AG04450 (cell line): ENCODE measurements at regions not wholly inside any gene's neighbourhood (a gene's known extent, or its start where the extent isn't known, plus 50 kb on each side); places are given as distances from the start of the nearest gene placed in this dataset.
A peak's percentile ranks its signal among the peaks of the same experiment; 100 is the strongest.
"Not testable (repeated sequence)": the region's sequence is repeated elsewhere in the genome, so short reads cannot be mapped to it uniquely, and the experiment has no call there.

Experiments
- CTCF ChIA-PET: fragments of 300-600, 350-600 bp; formaldehyde crosslinking; extraction: SDS; loops from one replicate; lab custom pipeline; 2022; ENCODE audit warnings: antibody characterized with exemption, inconsistent platforms; lab: Charles Lee
- POLR2A ChIA-PET: fragments of 350-600 bp; formaldehyde crosslinking; extraction: SDS; loops from one replicate; lab custom pipeline; 2021; ENCODE audit warnings: antibody characterized with exemption, inconsistent platforms; lab: Yijun Ruan, JAX
- DNase-seq: peaks from one replicate; pipeline ENCODE4 v3.0.0-alpha.2; 2011; ENCODE audit warnings: low read depth, low spot score
- H3K27ac ChIP-seq: one replicate; pipeline ENCODE4 v1.5.1; 2012; ENCODE audit warnings: low read depth, low read length, control low read depth
- H3K27me3 ChIP-seq: one replicate; pipeline ENCODE4 v1.6.0; 2012; ENCODE audit warnings: low read length; ENCODE audit not compliant: control insufficient read depth, insufficient read depth
- H3K4me3 ChIP-seq: 2 replicates; pipeline ENCODE4 v1.5.1; 2011; ENCODE audit warnings: mild to moderate bottlenecking, low read depth, low read length, control low read depth
- H3K9me3 ChIP-seq: 2 replicates; pipeline ENCODE4 v1.5.1; 2012; ENCODE audit warnings: low read length; ENCODE audit not compliant: control insufficient read depth, insufficient read depth
- CTCF ChIP-seq: IDR thresholded peaks from 2 replicates; pipeline ENCODE4 v1.5.1; 2011; ENCODE audit warnings: low read depth, low read length, control low read depth, inconsistent platforms

- no peak for TF ChIP-seq CTCF
- H3K4me3 ChIP-seq = no peak overlapping the region
- H3K27me3 ChIP-seq = no peaks in the 10 kb centered on the region
- ChIA-PET POLR2A (no interaction called here), CTCF (interaction anchor here (0.6 kb wide), 1 partner anchor 100 kb away, joined by 4 read pairs; no protein-coding TSS in a partner anchor)
- no peak overlapping the region for H3K27ac ChIP-seq
- no peaks in the 10 kb centered on the region for H3K9me3 ChIP-seq
- no peak for DNase-seq
Observed at GRCh38 chr5:124887223-124887622, 140.8 kb upstream of the ZNF608 start.

DNA sequence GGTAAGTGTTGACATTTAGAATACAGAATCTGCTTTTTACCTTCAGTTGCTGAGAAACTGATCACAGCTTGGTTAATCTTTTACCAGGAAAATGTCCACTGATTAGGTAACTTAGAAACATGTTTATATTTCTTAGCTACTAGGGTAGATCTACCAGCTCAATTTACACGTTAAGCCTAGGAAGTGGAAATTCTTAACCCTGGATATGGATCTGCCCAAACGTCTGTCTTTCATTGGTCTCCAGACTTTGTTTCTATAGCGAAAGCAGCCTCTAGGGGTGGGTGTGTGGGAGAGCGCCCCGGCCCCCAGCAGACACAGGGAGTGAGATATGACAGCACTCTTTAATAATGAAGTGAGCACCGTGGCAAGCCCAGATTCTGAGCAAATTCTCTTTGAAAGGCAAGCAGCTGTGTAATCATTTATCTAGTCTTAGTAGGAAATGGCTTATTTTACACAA is 141.6 kb upstream of the ZNF608 start:
- TF ChIP-seq CTCF = peak; percentile 27
- CTCF ChIA-PET = no interaction called here
- Histone ChIP-seq H3K4me3 (no peak overlapping the region), H3K27ac (no peak overlapping the region), H3K9me3 (peaks cover 6% of the 10 kb centered on the region), H3K27me3 (no peaks in the 10 kb centered on the region)
- no peak for DNase-seq
- POLR2A ChIA-PET = no interaction called here

DNA sequence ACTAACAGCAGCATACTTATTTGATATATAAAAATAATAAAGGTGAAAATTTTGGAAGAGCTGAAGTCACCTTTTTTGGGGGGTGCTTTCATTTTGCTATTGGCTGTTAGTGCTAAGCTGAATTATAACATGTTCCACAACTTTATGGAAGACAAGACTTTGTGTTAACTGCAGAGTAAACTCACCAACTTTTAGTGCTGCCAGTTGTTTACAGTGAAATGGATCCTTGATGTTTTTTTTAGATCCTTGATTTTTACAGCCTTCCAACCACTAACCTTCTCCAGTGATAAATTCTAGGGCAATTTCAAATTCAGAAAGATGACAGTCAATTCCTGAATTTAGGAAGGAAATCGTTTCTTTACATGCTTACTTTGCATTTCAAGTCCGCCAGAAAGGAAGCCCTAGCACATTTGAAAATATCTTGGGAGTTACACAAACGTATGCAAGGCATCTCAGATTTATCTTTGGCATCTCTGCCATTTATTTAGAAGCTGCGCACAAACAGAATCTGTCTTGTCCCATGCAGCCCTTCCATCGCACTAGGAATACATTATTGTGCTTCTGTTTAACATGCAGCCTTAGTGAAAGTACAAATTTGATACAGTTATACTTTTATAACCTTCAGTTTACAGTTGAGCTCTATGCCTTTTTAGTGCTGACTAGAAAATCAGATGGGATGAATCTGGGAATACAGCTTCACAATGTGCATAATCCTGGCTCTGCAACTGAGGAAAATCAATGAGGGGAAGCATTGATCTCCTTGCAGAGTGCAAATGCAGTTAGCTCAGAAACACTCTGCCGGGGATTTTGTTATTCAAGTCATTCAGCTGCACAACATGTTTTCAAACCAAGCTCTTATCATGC is 142.4 kb upstream of the ZNF608 start:
- ChIA-PET CTCF (interaction anchor here (1.0 to 1.2 kb wide), 2 partner anchors 19 to 71 kb away, joined by 3 to 4 read pairs; no protein-coding TSS in a partner anchor), POLR2A (no interaction called here)
- DNase-seq = no peak
- no peak for TF ChIP-seq CTCF
- Histone ChIP-seq H3K27me3 (no peaks in the 10 kb centered on the region), H3K9me3 (peaks cover 8% of the 10 kb centered on the region), H3K27ac (no peak overlapping the region), H3K4me3 (no peak overlapping the region)

GRCh38 chr5:124889486-124889825 is 143.0 kb upstream of the ZNF608 start:
- no peak for TF ChIP-seq CTCF
- Histone ChIP-seq H3K4me3 (no peak overlapping the region), H3K9me3 (peaks cover 8% of the 10 kb centered on the region), H3K27me3 (no peaks in the 10 kb centered on the region), H3K27ac (no peak overlapping the region)
- ChIA-PET CTCF (interaction anchor here (1.0 to 1.2 kb wide), 2 partner anchors 19 to 71 kb away, joined by 3 to 4 read pairs; no protein-coding TSS in a partner anchor), POLR2A (no interaction called here)
- DNase-seq = no peak

DNA sequence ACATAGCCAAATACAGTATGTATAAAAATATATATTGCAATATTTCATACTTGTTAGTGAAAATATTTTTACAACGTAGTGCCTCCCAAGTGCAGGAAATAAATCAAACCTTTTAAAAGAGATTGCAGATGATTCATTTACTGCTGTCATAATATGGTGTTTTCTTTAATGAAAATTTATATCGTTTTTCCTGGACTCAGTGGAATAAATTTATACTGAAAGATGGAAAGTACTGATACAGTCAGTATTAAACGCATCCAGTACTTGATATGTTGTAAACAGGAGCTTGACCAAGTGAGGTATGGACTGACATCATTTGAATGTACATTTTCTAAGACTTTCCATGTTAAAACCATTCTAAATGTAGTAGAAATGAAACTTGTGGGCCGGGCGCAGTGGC is 143.4 kb upstream of the ZNF608 start:
- POLR2A ChIA-PET = no interaction called here
- no peak overlapping the region for H3K27ac ChIP-seq
- no peaks in the 10 kb centered on the region for H3K27me3 ChIP-seq
- DNase-seq = no peak
- no peak for TF ChIP-seq CTCF
- H3K4me3 ChIP-seq = no peak overlapping the region
- peaks cover 8% of the 10 kb centered on the region for H3K9me3 ChIP-seq
- CTCF ChIA-PET = interaction anchor here (1.2 kb wide), 1 partner anchor 19 kb away, joined by 4 read pairs; no protein-coding TSS in a partner anchor

DNA sequence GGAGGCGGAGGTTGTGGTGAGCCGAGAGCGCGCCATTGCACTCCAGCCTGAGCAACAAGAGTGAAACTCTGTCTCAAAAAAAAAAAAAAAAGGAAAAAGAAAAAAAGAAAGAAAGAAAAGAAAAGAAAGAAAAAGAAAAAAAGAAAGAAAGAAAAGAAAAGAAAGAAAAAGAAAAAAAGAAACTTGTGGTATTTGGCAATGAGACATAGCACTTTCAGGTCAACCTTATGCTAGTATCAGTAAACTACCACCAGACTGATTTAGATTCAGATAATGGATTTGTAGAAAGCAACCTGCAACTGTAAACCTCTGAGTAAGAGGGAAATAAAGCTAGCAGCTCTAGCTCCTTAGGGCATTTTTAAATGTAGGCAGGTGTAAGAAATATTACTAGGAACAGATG is 144.0 kb upstream of the ZNF608 start:
- POLR2A ChIA-PET, DNase-seq: not testable (repeated sequence)

More for the DNA sequence above, 144.0 kb upstream of the ZNF608 start:
- H3K4me3 ChIP-seq, H3K27ac ChIP-seq, H3K9me3 ChIP-seq, CTCF ChIA-PET, H3K27me3 ChIP-seq: not testable (repeated sequence)
